ENCODE measurements at regions not wholly inside any gene's neighbourhood (a gene's known extent, or its start where the extent isn't known, plus 50 kb on each side); places are given as distances from the start of the nearest gene placed in this dataset.

DNA sequence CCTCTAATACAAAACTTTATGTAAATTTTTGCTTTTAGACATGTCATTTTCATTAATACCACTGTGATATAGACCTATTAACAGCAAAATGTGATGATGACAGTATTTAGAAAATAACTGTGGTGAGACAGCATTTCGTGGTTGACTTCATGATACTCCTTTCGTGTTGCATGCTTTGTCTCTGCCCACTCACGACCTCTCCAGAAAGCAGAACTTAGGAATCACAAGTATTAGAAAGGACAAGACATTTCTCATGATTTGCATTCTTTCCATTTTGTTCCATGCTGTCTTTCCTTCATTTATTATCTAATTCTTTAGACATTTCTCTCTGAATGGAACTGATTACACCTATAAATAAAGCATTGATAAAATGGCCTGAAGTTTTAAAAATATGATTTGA, 85.2 kb upstream of the POU3F3 start:
- TF ChIP-seq POLR2A (IDR thresholded peaks at IDR 0.05) (no peak), EP300 (IDR thresholded peaks at IDR 0.05) (no peak), POLR2AphosphoS5 (IDR thresholded peaks at IDR 0.05) (no peak)
- TF ChIP-seq, protein P1, sequence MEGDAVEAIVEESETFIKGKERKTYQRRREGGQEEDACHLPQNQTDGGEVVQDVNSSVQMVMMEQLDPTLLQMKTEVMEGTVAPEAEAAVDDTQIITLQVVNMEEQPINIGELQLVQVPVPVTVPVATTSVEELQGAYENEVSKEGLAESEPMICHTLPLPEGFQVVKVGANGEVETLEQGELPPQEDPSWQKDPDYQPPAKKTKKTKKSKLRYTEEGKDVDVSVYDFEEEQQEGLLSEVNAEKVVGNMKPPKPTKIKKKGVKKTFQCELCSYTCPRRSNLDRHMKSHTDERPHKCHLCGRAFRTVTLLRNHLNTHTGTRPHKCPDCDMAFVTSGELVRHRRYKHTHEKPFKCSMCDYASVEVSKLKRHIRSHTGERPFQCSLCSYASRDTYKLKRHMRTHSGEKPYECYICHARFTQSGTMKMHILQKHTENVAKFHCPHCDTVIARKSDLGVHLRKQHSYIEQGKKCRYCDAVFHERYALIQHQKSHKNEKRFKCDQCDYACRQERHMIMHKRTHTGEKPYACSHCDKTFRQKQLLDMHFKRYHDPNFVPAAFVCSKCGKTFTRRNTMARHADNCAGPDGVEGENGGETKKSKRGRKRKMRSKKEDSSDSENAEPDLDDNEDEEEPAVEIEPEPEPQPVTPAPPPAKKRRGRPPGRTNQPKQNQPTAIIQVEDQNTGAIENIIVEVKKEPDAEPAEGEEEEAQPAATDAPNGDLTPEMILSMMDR (IDR thresholded peaks at IDR 0.05): no peak
- no peak for DNase-seq
- no peaks in the 10 kb centered on the region for H3K36me3 ChIP-seq
- peaks cover 0 to 3% (median 2%) of the 10 kb centered on the region in 4 donors for H3K9me3 ChIP-seq
- 53% methylated on average over 3 of the region's 3 CpGs for WGBS, 2 donors
- no peaks in the 10 kb centered on the region for H3K4me1 ChIP-seq
- H3K4me3 ChIP-seq: no peak overlapping the region
- intact Hi-C loops (cut with DNase I): no loop called here
- H3K27ac ChIP-seq: no peak overlapping the region
- no peaks in the 10 kb centered on the region for H3K27me3 ChIP-seq

DNA sequence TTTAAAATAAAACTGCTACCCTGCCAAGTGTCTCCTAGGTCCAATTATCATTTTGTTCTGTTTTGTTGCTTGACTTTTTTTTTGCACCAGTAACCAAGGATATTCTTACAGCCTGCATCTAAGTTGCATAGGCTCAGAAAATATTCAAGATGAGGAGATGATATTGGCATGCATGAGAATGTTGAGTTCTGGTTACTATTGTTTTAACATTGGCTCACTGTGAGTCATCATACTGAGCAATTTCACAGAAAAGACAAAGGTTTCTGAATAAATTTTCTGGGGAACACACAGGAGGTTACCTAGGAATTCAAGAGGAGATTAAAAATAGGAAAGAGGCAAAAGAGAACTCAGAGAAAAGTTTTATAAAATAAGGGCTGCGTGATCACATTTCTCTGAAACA, 84.8 kb upstream of the POU3F3 start:
- Histone ChIP-seq H3K4me1 (no peaks in the 10 kb centered on the region), H3K27me3 (no peaks in the 10 kb centered on the region), H3K36me3 (no peaks in the 10 kb centered on the region), H3K4me3 (no peak overlapping the region), H3K27ac (no peak overlapping the region), H3K9me3 (peaks cover 0 to 3% (median 2%) of the 10 kb centered on the region in 4 donors)
- no peak for DNase-seq
- 89 to 98% methylated on average over 1 of the region's 1 CpG for WGBS, 2 donors
- TF ChIP-seq POLR2AphosphoS5 (IDR thresholded peaks at IDR 0.05) (no peak), EP300 (IDR thresholded peaks at IDR 0.05) (no peak), POLR2A (IDR thresholded peaks at IDR 0.05) (no peak)
- TF ChIP-seq, protein P1 (IDR thresholded peaks at IDR 0.05): no peak
- intact Hi-C loops (cut with DNase I): no loop called here

DNA sequence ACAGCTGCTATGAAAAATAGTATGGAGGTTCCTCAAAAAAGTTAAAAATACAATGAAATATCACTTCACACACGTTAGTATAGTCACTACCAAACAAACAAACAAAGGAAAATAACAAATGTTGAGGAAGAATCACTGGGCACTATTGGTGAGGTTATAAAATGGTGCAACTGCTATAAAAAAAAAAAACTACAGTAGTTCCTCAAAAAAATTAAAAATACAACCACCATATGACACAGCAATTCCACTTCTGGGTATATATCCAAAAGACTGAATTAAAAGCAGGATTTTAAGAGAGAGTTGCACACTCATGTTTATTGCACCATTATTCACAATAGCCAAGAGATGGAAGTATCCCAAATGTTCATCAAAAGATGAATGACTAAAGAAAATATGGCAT, 80.9 kb upstream of the POU3F3 start:
- DNase-seq: no peak
- H3K27me3 ChIP-seq: no peaks in the 10 kb centered on the region
- WGBS, 2 donors: 0 to 33% methylated on average over 1 of the region's 1 CpG
- H3K9me3 ChIP-seq: peaks cover 0 to 3% (median 2%) of the 10 kb centered on the region in 4 donors
- intact Hi-C loops (cut with DNase I): no loop called here
- no peaks in the 10 kb centered on the region for H3K4me1 ChIP-seq
- TF ChIP-seq, protein P1 (IDR thresholded peaks at IDR 0.05): no peak
- no peak for TF ChIP-seq POLR2AphosphoS5 (IDR thresholded peaks at IDR 0.05)
- H3K4me3 ChIP-seq: no peak overlapping the region
- H3K27ac ChIP-seq: no peak overlapping the region
- H3K36me3 ChIP-seq: no peaks in the 10 kb centered on the region

DNA sequence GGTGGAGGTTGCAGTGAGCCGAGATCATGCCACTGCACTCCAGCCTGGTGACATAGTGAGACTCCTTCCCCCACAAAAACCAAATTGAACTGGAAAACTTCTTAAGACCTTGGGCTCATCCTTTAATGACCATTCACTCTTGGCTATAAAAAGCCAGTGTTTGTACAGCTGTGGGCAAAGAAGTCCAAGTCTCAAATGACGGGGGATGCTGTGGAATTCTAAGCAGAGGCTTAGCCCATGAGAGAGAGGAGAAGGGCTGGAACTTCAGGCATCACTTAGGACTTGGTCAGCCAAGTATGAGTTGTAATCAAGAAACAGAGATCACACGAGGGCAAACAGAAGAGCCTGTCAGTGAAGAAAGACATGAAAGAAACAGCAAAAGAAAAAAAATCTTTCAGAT, 79.3 kb upstream of the POU3F3 start:
- Histone ChIP-seq H3K4me3 (no peak overlapping the region), H3K27me3 (no peaks in the 10 kb centered on the region), H3K36me3 (no peaks in the 10 kb centered on the region), H3K27ac (no peak overlapping the region), H3K4me1 (no peaks in the 10 kb centered on the region), H3K9me3 (peaks cover 0 to 3% (median 2%) of the 10 kb centered on the region in 4 donors)
- no peak for TF ChIP-seq POLR2AphosphoS5 (IDR thresholded peaks at IDR 0.05)
- TF ChIP-seq, protein P1 (IDR thresholded peaks at IDR 0.05): no peak
- no peak for TF ChIP-seq EP300 (IDR thresholded peaks at IDR 0.05)
- TF ChIP-seq POLR2A (IDR thresholded peaks at IDR 0.05): no peak
- WGBS, 2 donors: 37 to 59% methylated on average over 3 of the region's 3 CpGs
- DNase-seq: no peak
- intact Hi-C loops (cut with DNase I): no loop called here

DNA sequence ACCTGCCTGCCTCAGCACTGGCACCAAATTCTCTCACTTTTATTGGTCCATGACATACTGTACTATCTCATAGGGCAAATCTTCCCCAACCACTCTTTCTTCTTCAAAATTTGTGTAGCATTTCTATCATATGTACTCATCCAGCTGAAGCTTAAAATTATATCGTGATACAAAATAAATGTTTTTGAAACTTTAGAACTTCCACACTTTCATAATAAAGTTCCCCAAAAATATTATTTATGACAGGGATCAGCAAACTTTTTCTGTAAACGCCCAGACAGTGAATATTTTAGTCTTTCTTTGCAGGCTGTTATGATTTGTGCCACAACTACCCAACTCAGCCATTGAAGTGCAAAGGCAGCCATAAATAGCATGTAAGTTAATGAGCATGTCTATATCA, 76.2 kb upstream of the POU3F3 start:
- H3K9me3 ChIP-seq: no peaks in the 10 kb centered on the region
- no peak for TF ChIP-seq EP300 (IDR thresholded peaks at IDR 0.05)
- TF ChIP-seq, protein P1 (IDR thresholded peaks at IDR 0.05): no peak
- TF ChIP-seq POLR2A (IDR thresholded peaks at IDR 0.05): no peak
- TF ChIP-seq POLR2AphosphoS5 (IDR thresholded peaks at IDR 0.05): no peak
- no peaks in the 10 kb centered on the region for H3K36me3 ChIP-seq
- DNase-seq: no peak
- H3K27ac ChIP-seq: no peak overlapping the region
- intact Hi-C loops (cut with DNase I): no loop called here
- WGBS, 2 donors: 69 to 87% methylated on average over 2 of the region's 2 CpGs
- H3K4me1 ChIP-seq: no peaks in the 10 kb centered on the region
- no peaks in the 10 kb centered on the region for H3K27me3 ChIP-seq
- no peak overlapping the region for H3K4me3 ChIP-seq
